MM.1S (cell line): ENCODE measurements at regions not wholly inside any gene's neighbourhood (a gene's known extent, or its start where the extent isn't known, plus 50 kb on each side); places are given as distances from the start of the nearest gene placed in this dataset.

Source experiments
- DNase-seq: peaks from one replicate; pipeline ENCODE4 v3.0.0-alpha.2; 2015
- H2AFZ ChIP-seq: fragments of 300-600 bp; sonication (generic); 2 replicates; pipeline ENCODE4 v1.6.0; 2016; ENCODE audit warnings: antibody characterized with exemption, low read length
- H3F3A ChIP-seq: fragments of 300-600 bp; sonication (generic); 2 replicates; pipeline ENCODE4 v1.6.1; 2016; ENCODE audit warnings: mild to moderate bottlenecking, antibody characterized with exemption, low read length, moderate library complexity, mixed read lengths; ENCODE audit not compliant: insufficient read depth
- H3K27ac ChIP-seq: fragments of 300-600 bp; sonication (generic); 2 replicates; pipeline ENCODE4 v1.5.1; 2016; ENCODE audit warnings: mild to moderate bottlenecking, low read length
- H3K27me3 ChIP-seq: fragments of 300-600 bp; sonication (generic); replicated peaks from 2 replicates; pipeline ENCODE4 v1.6.0; 2016; ENCODE audit warnings: low read length; ENCODE audit not compliant: insufficient read depth
- H3K36me3 ChIP-seq: fragments of 300-600 bp; sonication (generic); replicated peaks from 2 replicates; pipeline ENCODE4 v1.6.1; 2016; ENCODE audit warnings: mild to moderate bottlenecking, low read length, mixed read lengths; ENCODE audit not compliant: insufficient read depth
- H3K4me1 ChIP-seq: fragments of 300-600 bp; sonication (generic); 2 replicates; pipeline ENCODE4 v1.6.1; 2016; ENCODE audit warnings: low read length, mixed read lengths
- H3K4me2 ChIP-seq: fragments of 300-600 bp; sonication (generic); 2 replicates; pipeline ENCODE4 v1.6.0; 2016; ENCODE audit warnings: low read depth, low read length
- H3K4me3 ChIP-seq: fragments of 300-600 bp; sonication (generic); 2 replicates; pipeline ENCODE4 v1.5.1; 2016; ENCODE audit warnings: low read length, mixed read lengths
- H3K79me2 ChIP-seq: fragments of 300-600 bp; sonication (generic); 2 replicates; pipeline ENCODE4 v1.6.1; 2016; ENCODE audit warnings: mixed run types, low read length, mixed read lengths
- H3K9ac ChIP-seq: fragments of 300-600 bp; sonication (generic); 2 replicates; pipeline ENCODE4 v1.6.1; 2016; ENCODE audit warnings: low read length, mixed read lengths
- H3K9me2 ChIP-seq: fragments of 300-600 bp; sonication (generic); replicated peaks from 2 replicates; pipeline ENCODE4 v1.6.1; 2016; ENCODE audit warnings: mild to moderate bottlenecking, low read length, mixed read lengths; ENCODE audit not compliant: insufficient read depth
- H3K9me3 ChIP-seq: fragments of 300-600 bp; sonication (generic); replicated peaks from 2 replicates; pipeline ENCODE4 v1.6.1; 2016; ENCODE audit warnings: mild to moderate bottlenecking, low read length, mixed read lengths; ENCODE audit not compliant: insufficient read depth
- H4K20me1 ChIP-seq: fragments of 300-600 bp; sonication (generic); 2 replicates; pipeline ENCODE4 v1.6.1; 2016; ENCODE audit warnings: mild to moderate bottlenecking, low read length, moderate library complexity, mixed read lengths; ENCODE audit not compliant: insufficient read depth
- EZH2 ChIP-seq: fragments of 300-600 bp; sonication (generic); optimal IDR thresholded peaks from 2 replicates; pipeline ENCODE3; 2017; ENCODE audit warnings: low read depth, mild to moderate bottlenecking, antibody characterized with exemption, low read length, mixed read lengths
- EZH2phosphoT487 ChIP-seq: fragments of 300-600 bp; sonication (generic); IDR thresholded peaks from 2 replicates; pipeline ENCODE4 v1.6.1; 2018; ENCODE audit warnings: antibody characterized with exemption, low read length
- TF ChIP-seq, protein P1 (sequence below): fragments of 300-600 bp; sonication (generic); IDR thresholded peaks from 2 replicates; pipeline ENCODE4 v1.5.1; 2016; ENCODE audit warnings: antibody characterized with exemption, low read length, mixed read lengths

DNA sequence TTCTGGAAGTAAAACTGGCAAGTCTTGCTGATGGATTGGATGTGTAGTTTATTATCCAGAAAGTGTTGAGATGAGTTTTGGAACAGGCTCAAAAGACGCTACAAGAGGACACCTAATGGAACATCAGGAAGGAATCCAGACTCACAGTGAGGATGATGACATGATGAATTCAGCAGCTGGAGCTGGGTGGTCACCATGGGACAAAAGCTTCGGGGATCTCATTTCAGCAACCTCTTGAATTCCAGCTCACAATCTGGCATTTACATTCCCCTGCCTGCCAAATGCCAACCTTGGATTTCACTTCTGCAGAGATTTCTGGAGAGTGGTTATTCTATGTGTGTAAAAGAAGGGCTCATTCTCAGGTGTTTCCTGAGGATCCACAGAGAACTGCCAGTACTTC is 288.0 kb upstream of the TMTC4 start:
- Histone ChIP-seq H3F3A (no peaks in the 10 kb centered on the region), H3K79me2 (no peaks in the 10 kb centered on the region), H4K20me1 (no peaks in the 10 kb centered on the region), H3K4me3 (no peak overlapping the region), H3K9ac (no peak overlapping the region), H3K9me2 (no peaks in the 10 kb centered on the region), H3K4me1 (no peaks in the 10 kb centered on the region), H3K9me3 (no peaks in the 10 kb centered on the region), H3K4me2 (no peak overlapping the region), H3K36me3 (no peaks in the 10 kb centered on the region), H2AFZ (no peak overlapping the region), H3K27ac (no peak overlapping the region), H3K27me3 (no peaks in the 10 kb centered on the region)
- DNase-seq: no peak
- TF ChIP-seq EZH2 (no peak), EZH2phosphoT487 (no peak)
- TF ChIP-seq, protein P1, sequence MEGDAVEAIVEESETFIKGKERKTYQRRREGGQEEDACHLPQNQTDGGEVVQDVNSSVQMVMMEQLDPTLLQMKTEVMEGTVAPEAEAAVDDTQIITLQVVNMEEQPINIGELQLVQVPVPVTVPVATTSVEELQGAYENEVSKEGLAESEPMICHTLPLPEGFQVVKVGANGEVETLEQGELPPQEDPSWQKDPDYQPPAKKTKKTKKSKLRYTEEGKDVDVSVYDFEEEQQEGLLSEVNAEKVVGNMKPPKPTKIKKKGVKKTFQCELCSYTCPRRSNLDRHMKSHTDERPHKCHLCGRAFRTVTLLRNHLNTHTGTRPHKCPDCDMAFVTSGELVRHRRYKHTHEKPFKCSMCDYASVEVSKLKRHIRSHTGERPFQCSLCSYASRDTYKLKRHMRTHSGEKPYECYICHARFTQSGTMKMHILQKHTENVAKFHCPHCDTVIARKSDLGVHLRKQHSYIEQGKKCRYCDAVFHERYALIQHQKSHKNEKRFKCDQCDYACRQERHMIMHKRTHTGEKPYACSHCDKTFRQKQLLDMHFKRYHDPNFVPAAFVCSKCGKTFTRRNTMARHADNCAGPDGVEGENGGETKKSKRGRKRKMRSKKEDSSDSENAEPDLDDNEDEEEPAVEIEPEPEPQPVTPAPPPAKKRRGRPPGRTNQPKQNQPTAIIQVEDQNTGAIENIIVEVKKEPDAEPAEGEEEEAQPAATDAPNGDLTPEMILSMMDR: no peak

DNA sequence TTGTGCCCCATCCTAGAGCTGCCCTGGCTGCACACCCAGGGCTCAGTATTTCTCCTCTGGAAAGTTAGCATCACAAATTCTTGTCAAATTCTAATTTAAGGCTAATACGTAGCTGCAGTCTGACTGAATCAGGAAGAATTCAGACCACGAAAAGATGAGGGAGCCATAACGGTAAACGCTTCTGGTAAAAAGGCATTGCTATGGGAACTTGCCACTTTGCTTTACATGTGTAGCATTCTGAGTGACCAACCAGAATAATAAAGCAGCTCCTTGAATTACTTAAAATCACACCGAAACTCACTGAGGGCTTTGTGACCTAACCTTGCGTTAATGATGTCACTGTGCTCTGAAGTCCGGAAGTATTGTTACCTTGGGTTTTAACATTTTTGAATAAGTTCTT is 286.6 kb upstream of the TMTC4 start:
- no peaks in the 10 kb centered on the region for H3K9me3 ChIP-seq
- no peak overlapping the region for H3K9ac ChIP-seq
- no peaks in the 10 kb centered on the region for H3K9me2 ChIP-seq
- H3K36me3 ChIP-seq: no peaks in the 10 kb centered on the region
- H3K4me3 ChIP-seq: no peak overlapping the region
- no peak for DNase-seq
- no peak overlapping the region for H3K4me2 ChIP-seq
- H3K79me2 ChIP-seq: no peaks in the 10 kb centered on the region
- H4K20me1 ChIP-seq: no peaks in the 10 kb centered on the region
- H3F3A ChIP-seq: no peaks in the 10 kb centered on the region
- H3K27ac ChIP-seq: no peak overlapping the region
- TF ChIP-seq, protein P1: no peak
- no peaks in the 10 kb centered on the region for H3K27me3 ChIP-seq
- H3K4me1 ChIP-seq: no peaks in the 10 kb centered on the region
- no peak overlapping the region for H2AFZ ChIP-seq

DNA sequence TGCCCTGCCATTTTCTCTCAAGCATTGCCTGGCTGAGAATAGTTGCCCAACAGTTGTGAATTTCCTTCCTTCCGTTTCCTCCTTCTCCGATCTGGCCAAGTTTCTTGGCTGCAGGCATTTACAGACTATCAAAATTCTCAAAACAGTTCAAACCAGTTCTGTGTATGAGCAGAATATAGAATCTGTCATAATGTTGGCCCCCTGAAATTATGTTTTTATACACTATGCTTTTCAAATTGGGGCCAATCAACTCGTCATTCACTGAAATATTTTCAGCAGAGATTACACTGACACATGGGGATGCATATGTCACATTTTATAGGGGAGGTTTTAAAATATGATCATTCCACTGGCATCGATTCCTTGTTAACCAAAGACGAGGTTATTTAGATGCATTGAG is 284.2 kb upstream of the TMTC4 start:
- DNase-seq: no peak
- no peaks in the 10 kb centered on the region for H3K79me2 ChIP-seq
- no peaks in the 10 kb centered on the region for H3K9me2 ChIP-seq
- no peak overlapping the region for H3K9ac ChIP-seq
- no peaks in the 10 kb centered on the region for H4K20me1 ChIP-seq
- H3K9me3 ChIP-seq: no peaks in the 10 kb centered on the region
- no peak overlapping the region for H3K4me3 ChIP-seq
- no peaks in the 10 kb centered on the region for H3K27me3 ChIP-seq
- no peaks in the 10 kb centered on the region for H3K36me3 ChIP-seq
- H3K4me1 ChIP-seq: no peaks in the 10 kb centered on the region
- no peak for TF ChIP-seq EZH2
- TF ChIP-seq, protein P1: no peak
- TF ChIP-seq EZH2phosphoT487: no peak
- H3F3A ChIP-seq: no peaks in the 10 kb centered on the region
- no peak overlapping the region for H3K27ac ChIP-seq
- H2AFZ ChIP-seq: no peak overlapping the region
- H3K4me2 ChIP-seq: no peak overlapping the region

DNA sequence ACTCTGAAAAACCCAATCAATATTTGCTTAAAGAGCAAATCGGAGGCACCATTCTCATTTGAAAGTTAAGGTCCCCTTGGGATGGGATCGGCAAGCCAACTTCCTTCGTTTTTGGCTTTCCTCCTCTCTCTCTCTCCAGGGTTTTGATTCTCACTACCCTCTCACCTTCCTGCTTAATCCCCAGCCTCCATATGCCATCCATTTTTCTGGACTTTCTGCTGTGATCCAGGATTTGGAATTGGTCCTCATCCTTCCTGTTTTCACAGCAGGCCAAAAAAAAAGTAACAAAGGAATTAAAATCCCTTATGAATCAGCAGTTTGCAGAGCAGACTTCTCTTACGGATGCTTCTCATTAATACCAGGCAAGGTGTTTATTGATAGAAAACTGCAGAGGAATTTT is 283.1 kb upstream of the TMTC4 start:
- no peaks in the 10 kb centered on the region for H3K9me3 ChIP-seq
- no peak overlapping the region for H3K4me2 ChIP-seq
- no peaks in the 10 kb centered on the region for H3K4me1 ChIP-seq
- no peaks in the 10 kb centered on the region for H3K27me3 ChIP-seq
- no peak overlapping the region for H3K9ac ChIP-seq
- H3K27ac ChIP-seq: no peak overlapping the region
- no peak for DNase-seq
- no peaks in the 10 kb centered on the region for H4K20me1 ChIP-seq
- H3K9me2 ChIP-seq: no peaks in the 10 kb centered on the region
- no peaks in the 10 kb centered on the region for H3F3A ChIP-seq
- no peak overlapping the region for H3K4me3 ChIP-seq
- no peaks in the 10 kb centered on the region for H3K79me2 ChIP-seq
- H2AFZ ChIP-seq: no peak overlapping the region
- no peaks in the 10 kb centered on the region for H3K36me3 ChIP-seq
- TF ChIP-seq EZH2phosphoT487: no peak
- TF ChIP-seq, protein P1: no peak
- no peak for TF ChIP-seq EZH2
